ENCODE measurements at regions not wholly inside any gene's neighbourhood (a gene's known extent, or its start where the extent isn't known, plus 50 kb on each side); places are given as distances from the start of the nearest gene placed in this dataset.

DNA sequence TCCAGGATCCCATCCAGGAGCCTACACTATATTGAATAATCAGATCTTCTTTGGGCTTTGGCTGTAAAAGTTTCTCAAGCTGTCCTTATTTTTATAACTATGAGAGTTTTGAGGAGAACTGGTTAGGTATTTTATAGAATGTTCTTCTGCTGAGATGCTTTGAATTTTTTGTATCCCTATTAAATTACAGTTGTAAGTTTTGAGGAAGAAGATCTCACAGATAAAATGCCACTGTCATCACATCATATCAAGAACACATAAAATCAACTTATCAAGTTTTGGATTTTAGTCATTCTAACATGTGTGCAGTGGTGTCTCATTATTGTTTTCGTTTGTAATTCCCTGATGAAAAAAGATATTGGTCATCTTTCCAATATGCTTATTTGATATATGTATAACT lies 260.2 kb upstream of the COL3A1 start:
- no peak for DNase-seq
- Histone ChIP-seq H3K4me1 (ENCODE audit: control insufficient read depth, insufficient read depth, low read length) (no peaks in the 10 kb centered on the region), H3K9me3 (ENCODE audit: control insufficient read depth, low read depth, low read length) (no peaks in the 10 kb centered on the region), H3K27me3 (ENCODE audit: control insufficient read depth, insufficient read depth, low read length) (no peaks in the 10 kb centered on the region), H3K36me3 (ENCODE audit: control insufficient read depth, insufficient read depth, low read length) (no peaks in the 10 kb centered on the region), H3K4me3 (ENCODE audit: low read length) (no peak overlapping the region), H3K27ac (ENCODE audit: low read length) (no peak overlapping the region)
- 100% methylated on average over 1 of the region's 1 CpG for WGBS (ENCODE audit: insufficient coverage, low lambda C conversion rate)

- Histone ChIP-seq H3K4me3 (ENCODE audit: low read length) (no peak overlapping the region), H3K27me3 (ENCODE audit: control insufficient read depth, insufficient read depth, low read length) (no peaks in the 10 kb centered on the region), H3K27ac (ENCODE audit: low read length) (no peak overlapping the region), H3K36me3 (ENCODE audit: control insufficient read depth, insufficient read depth, low read length) (no peaks in the 10 kb centered on the region), H3K4me1 (ENCODE audit: control insufficient read depth, insufficient read depth, low read length) (no peaks in the 10 kb centered on the region), H3K9me3 (ENCODE audit: control insufficient read depth, low read depth, low read length) (no peaks in the 10 kb centered on the region)
- peak in 1 of 2 donors; percentile 1 for DNase-seq
- 89% methylated on average over 2 of the region's 2 CpGs for WGBS (ENCODE audit: insufficient coverage, low lambda C conversion rate)
These were observed 253.2 kb upstream of the COL3A1 start for GRCh38 chr2:188720811-188721605.

DNA sequence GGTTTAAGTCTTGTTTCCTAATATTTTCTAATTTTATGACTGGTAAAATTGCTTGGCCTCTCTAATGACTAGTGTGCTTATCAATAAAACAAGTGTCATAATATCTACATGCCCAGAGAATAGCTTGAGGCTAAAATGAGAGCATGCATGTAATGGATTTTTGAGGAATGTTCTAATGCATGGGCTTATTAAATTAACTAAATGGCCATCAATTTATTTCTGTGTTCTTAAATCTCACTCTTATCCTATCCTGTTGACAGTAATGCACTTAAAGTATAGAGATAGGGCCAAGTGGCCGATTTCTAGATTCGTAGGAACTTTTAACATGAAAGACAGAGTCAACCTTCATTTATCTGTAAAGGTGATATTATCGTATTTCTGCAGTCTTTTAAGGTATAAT lies 252.4 kb upstream of the COL3A1 start:
- H3K9me3 ChIP-seq (ENCODE audit: control insufficient read depth, low read depth, low read length), result no peaks in the 10 kb centered on the region
- H3K27me3 ChIP-seq (ENCODE audit: control insufficient read depth, insufficient read depth, low read length), result no peaks in the 10 kb centered on the region
- H3K36me3 ChIP-seq (ENCODE audit: control insufficient read depth, insufficient read depth, low read length), result no peaks in the 10 kb centered on the region
- no peak for DNase-seq
- H3K27ac ChIP-seq (ENCODE audit: low read length), result no peak overlapping the region
- H3K4me3 ChIP-seq (ENCODE audit: low read length), result no peak overlapping the region
- no peaks in the 10 kb centered on the region for H3K4me1 ChIP-seq (ENCODE audit: control insufficient read depth, insufficient read depth, low read length)
- 71% methylated on average over 3 of the region's 3 CpGs for WGBS (ENCODE audit: insufficient coverage, low lambda C conversion rate)

DNA sequence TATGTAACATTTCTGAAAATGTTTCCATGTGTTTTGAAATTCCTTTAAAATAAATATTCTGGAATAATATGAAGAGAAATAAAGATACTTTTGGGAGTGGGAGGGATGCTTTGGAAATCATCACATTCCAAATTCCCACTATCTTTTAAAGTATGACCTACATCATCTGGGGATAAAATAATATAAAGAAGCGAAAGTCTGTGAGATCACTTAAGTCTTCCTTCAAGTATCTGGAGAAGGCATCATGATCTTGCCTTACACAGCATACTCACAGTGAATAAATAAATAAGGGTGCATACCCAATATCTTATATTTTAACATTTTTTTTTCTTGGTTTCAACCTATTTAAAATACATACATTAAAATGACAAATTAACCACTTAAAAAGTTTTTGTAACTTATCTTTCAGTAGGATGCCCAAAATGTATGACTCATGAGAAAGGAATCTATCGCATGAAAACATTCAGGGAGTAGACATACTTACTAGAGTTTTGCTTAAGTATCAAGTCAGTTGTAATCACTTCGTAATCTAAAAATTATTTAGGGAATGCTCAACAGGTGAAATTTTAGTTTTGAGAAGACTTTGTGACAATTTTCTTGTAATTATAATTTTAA lies 248.3 kb upstream of the COL3A1 start:
- DNase-seq, result no peak
- Histone ChIP-seq H3K4me3 (ENCODE audit: low read length) (no peak overlapping the region), H3K27ac (ENCODE audit: low read length) (no peak overlapping the region), H3K36me3 (ENCODE audit: control insufficient read depth, insufficient read depth, low read length) (no peaks in the 10 kb centered on the region), H3K27me3 (ENCODE audit: control insufficient read depth, insufficient read depth, low read length) (no peaks in the 10 kb centered on the region), H3K4me1 (ENCODE audit: control insufficient read depth, insufficient read depth, low read length) (no peaks in the 10 kb centered on the region), H3K9me3 (ENCODE audit: control insufficient read depth, low read depth, low read length) (no peaks in the 10 kb centered on the region)
- WGBS (ENCODE audit: insufficient coverage, low lambda C conversion rate), result 33% methylated on average over 2 of the region's 3 CpGs

- Histone ChIP-seq H3K9me3 (ENCODE audit: control insufficient read depth, low read depth, low read length) (no peaks in the 10 kb centered on the region), H3K4me1 (ENCODE audit: control insufficient read depth, insufficient read depth, low read length) (no peaks in the 10 kb centered on the region), H3K27me3 (ENCODE audit: control insufficient read depth, insufficient read depth, low read length) (no peaks in the 10 kb centered on the region), H3K36me3 (ENCODE audit: control insufficient read depth, insufficient read depth, low read length) (no peaks in the 10 kb centered on the region), H3K27ac (ENCODE audit: low read length) (no peak overlapping the region), H3K4me3 (ENCODE audit: low read length) (no peak overlapping the region)
- DNase-seq, result no peak
- 69% methylated on average over 1 of the region's 3 CpGs for WGBS (ENCODE audit: insufficient coverage, low lambda C conversion rate)
These were observed 247.4 kb upstream of the COL3A1 start for GRCh38 chr2:188726626-188727247.

- no peaks in the 10 kb centered on the region for H3K4me1 ChIP-seq (ENCODE audit: control insufficient read depth, insufficient read depth, low read length)
- WGBS (ENCODE audit: insufficient coverage, low lambda C conversion rate), result no CpG with 5 or more reads among the region's 1 CpG
- H3K4me3 ChIP-seq (ENCODE audit: low read length), result no peak overlapping the region
- H3K9me3 ChIP-seq (ENCODE audit: control insufficient read depth, low read depth, low read length), result no peaks in the 10 kb centered on the region
- H3K27me3 ChIP-seq (ENCODE audit: control insufficient read depth, insufficient read depth, low read length), result no peaks in the 10 kb centered on the region
- no peak overlapping the region for H3K27ac ChIP-seq (ENCODE audit: low read length)
- H3K36me3 ChIP-seq (ENCODE audit: control insufficient read depth, insufficient read depth, low read length), result no peaks in the 10 kb centered on the region
- DNase-seq, result no peak
These were observed 246.3 kb upstream of the COL3A1 start for GRCh38 chr2:188727846-188728245.

DNA sequence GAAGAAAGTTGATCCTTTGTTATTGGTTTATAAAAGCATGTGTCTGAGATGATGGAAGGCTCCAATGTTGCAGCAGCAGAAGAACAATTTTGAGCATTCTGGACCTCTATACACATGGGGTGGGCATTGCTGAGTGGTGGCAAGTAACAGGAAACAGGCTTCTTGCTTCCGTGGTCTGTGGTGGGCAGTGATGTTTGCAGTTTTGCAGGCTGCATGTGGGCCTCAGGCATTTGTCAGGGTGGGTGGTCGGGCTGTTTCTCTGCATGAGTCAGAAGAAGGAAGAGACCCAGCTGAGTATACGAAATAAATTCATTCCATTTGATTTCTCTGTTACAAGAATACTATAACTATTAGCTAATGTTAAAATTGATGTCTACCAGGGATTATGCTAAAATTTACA lies 239.5 kb upstream of the COL3A1 start:
- WGBS (ENCODE audit: insufficient coverage, low lambda C conversion rate), result no CpG with 5 or more reads among the region's 3 CpGs
- Histone ChIP-seq H3K27ac (ENCODE audit: low read length) (no peak overlapping the region), H3K9me3 (ENCODE audit: control insufficient read depth, low read depth, low read length) (no peaks in the 10 kb centered on the region), H3K4me3 (ENCODE audit: low read length) (no peak overlapping the region), H3K4me1 (ENCODE audit: control insufficient read depth, insufficient read depth, low read length) (no peaks in the 10 kb centered on the region), H3K36me3 (ENCODE audit: control insufficient read depth, insufficient read depth, low read length) (no peaks in the 10 kb centered on the region), H3K27me3 (ENCODE audit: control insufficient read depth, insufficient read depth, low read length) (no peaks in the 10 kb centered on the region)
- peak in 1 of 2 donors; percentile 2 for DNase-seq

- H3K27ac ChIP-seq (ENCODE audit: low read length), result no peak overlapping the region
- no peaks in the 10 kb centered on the region for H3K9me3 ChIP-seq (ENCODE audit: control insufficient read depth, low read depth, low read length)
- H3K4me1 ChIP-seq (ENCODE audit: control insufficient read depth, insufficient read depth, low read length), result no peaks in the 10 kb centered on the region
- no peak for DNase-seq
- no peaks in the 10 kb centered on the region for H3K27me3 ChIP-seq (ENCODE audit: control insufficient read depth, insufficient read depth, low read length)
- no peaks in the 10 kb centered on the region for H3K36me3 ChIP-seq (ENCODE audit: control insufficient read depth, insufficient read depth, low read length)
- H3K4me3 ChIP-seq (ENCODE audit: low read length), result no peak overlapping the region
These were observed 227.4 kb upstream of the COL3A1 start for GRCh38 chr2:188746727-188747126.

GRCh38 chr2:188751816-188752215 lies 222.4 kb upstream of the COL3A1 start:
- no CpG with 5 or more reads among the region's 2 CpGs for WGBS (ENCODE audit: insufficient coverage, low lambda C conversion rate)
- no peak for DNase-seq
- Histone ChIP-seq H3K4me1 (ENCODE audit: control insufficient read depth, insufficient read depth, low read length) (no peaks in the 10 kb centered on the region), H3K27ac (ENCODE audit: low read length) (no peak overlapping the region), H3K27me3 (ENCODE audit: control insufficient read depth, insufficient read depth, low read length) (no peaks in the 10 kb centered on the region), H3K4me3 (ENCODE audit: low read length) (no peak overlapping the region), H3K9me3 (ENCODE audit: control insufficient read depth, low read depth, low read length) (no peaks in the 10 kb centered on the region), H3K36me3 (ENCODE audit: control insufficient read depth, insufficient read depth, low read length) (no peaks in the 10 kb centered on the region)

- H3K36me3 ChIP-seq (ENCODE audit: control insufficient read depth, insufficient read depth, low read length), result no peaks in the 10 kb centered on the region
- WGBS (ENCODE audit: insufficient coverage, low lambda C conversion rate), result 100% methylated on average over 1 of the region's 1 CpG
- H3K27me3 ChIP-seq (ENCODE audit: control insufficient read depth, insufficient read depth, low read length), result no peaks in the 10 kb centered on the region
- no peak for DNase-seq
- no peaks in the 10 kb centered on the region for H3K4me1 ChIP-seq (ENCODE audit: control insufficient read depth, insufficient read depth, low read length)
- H3K9me3 ChIP-seq (ENCODE audit: control insufficient read depth, low read depth, low read length), result no peaks in the 10 kb centered on the region
- H3K4me3 ChIP-seq (ENCODE audit: low read length), result no peak overlapping the region
- no peak overlapping the region for H3K27ac ChIP-seq (ENCODE audit: low read length)
These were observed 221.9 kb upstream of the COL3A1 start for GRCh38 chr2:188752311-188752710.

All from large intestine (tissue), 3 donors.